Epithelial cell of esophagus (primary cell): ENCODE measurements at regions not wholly inside any gene's neighbourhood (a gene's known extent, or its start where the extent isn't known, plus 50 kb on each side); places are given as distances from the start of the nearest gene placed in this dataset.

Source experiments
- DNase-seq: peaks from one replicate; pipeline ENCODE4 v3.0.0; 2010; ENCODE audit warnings: low read depth
- H3K4me3 ChIP-seq: 2 replicates; pipeline ENCODE4 v1.5.1; 2011; ENCODE audit warnings: mild to moderate bottlenecking, low read length, control low read depth
- CTCF ChIP-seq: IDR thresholded peaks from 2 replicates; pipeline ENCODE4 v1.5.1; 2011; ENCODE audit warnings: low read depth, mild to moderate bottlenecking, low read length, control low read depth, inconsistent platforms; ENCODE audit not compliant: insufficient read depth; ENCODE audit errors: missing control alignments

GRCh38 chr4:159012381-159012780, 90.5 kb upstream of the RAPGEF2 start:
- no peak for TF ChIP-seq CTCF
- peak; percentile 80 for DNase-seq

GRCh38 chr4:159013692-159014091, 89.2 kb upstream of the RAPGEF2 start:
- no peak for DNase-seq
- no peak for TF ChIP-seq CTCF

More at GRCh38 chr4:159012381-159012780, 90.5 kb upstream of the RAPGEF2 start:
- H3K4me3 ChIP-seq: no peak overlapping the region

GRCh38 chr4:159014859-159015258, 88.0 kb upstream of the RAPGEF2 start:
- no peak for TF ChIP-seq CTCF
- no peak overlapping the region for H3K4me3 ChIP-seq
- DNase-seq: no peak

More at GRCh38 chr4:159013692-159014091, 89.2 kb upstream of the RAPGEF2 start:
- no peak overlapping the region for H3K4me3 ChIP-seq

- TF ChIP-seq CTCF: no peak
- H3K4me3 ChIP-seq: no peak overlapping the region
- peak; percentile 41 for DNase-seq
Measured at GRCh38 chr4:159015841-159016240, 87.0 kb upstream of the RAPGEF2 start.

GRCh38 chr4:159016593-159017024, 86.3 kb upstream of the RAPGEF2 start:
- H3K4me3 ChIP-seq: no peak overlapping the region
- TF ChIP-seq CTCF: no peak
- no peak for DNase-seq

- DNase-seq: no peak
- H3K4me3 ChIP-seq: no peak overlapping the region
- no peak for TF ChIP-seq CTCF
Measured at GRCh38 chr4:159017323-159018026, 85.4 kb upstream of the RAPGEF2 start.
